SK-N-MC (cell line): ENCODE measurements at regions not wholly inside any gene's neighbourhood (a gene's known extent, or its start where the extent isn't known, plus 50 kb on each side); places are given as distances from the start of the nearest gene placed in this dataset.
"Not testable (repeated sequence)": the region's sequence is repeated elsewhere in the genome, so short reads cannot be mapped to it uniquely, and the experiment has no call there.

ENCODE experiments used
- EZH2 ChIP-seq: fragments of 200-600 bp; sonication (generic); IDR thresholded peaks from one replicate; pipeline ENCODE4 v1.6.1; 2017; ENCODE audit warnings: antibody characterized with exemption
- POLR2AphosphoS5 ChIP-seq: IDR thresholded peaks from 2 replicates; pipeline ENCODE4 v1.6.1; 2012; ENCODE audit warnings: mild to moderate bottlenecking, low read depth, low read length, borderline replicate concordance

DNA sequence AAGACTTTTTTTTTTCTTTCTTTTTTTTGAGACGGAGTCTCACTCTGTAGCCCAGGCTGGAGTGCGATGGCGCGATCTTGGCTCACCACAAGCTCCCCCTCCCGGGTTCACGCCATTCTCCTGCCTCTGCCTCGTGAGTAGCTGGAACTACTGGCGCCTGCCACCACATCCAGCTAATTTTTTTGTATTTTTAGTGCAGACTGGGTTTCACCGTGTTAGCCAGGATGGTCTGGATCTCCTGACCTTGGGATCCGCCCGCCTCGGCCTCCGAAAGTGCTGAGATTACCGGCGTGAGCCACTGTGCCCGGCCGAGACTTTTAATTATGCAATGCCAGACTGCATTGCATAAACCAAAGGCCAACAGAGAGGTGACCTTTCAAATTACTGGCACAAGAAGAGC lies 62.6 kb upstream of the GOLGA8Q start:
- not testable (repeated sequence) for TF ChIP-seq EZH2, POLR2AphosphoS5
